H1 (cell line): ENCODE measurements at regions not wholly inside any gene's neighbourhood (a gene's known extent, or its start where the extent isn't known, plus 50 kb on each side); places are given as distances from the start of the nearest gene placed in this dataset.

Experiments used
- CTCF ChIA-PET: fragments of 300-600 bp; sonication (Branson Sonifier 250); formaldehyde crosslinking; loops from one replicate; lab custom pipeline; 2021; ENCODE audit not compliant: partially characterized antibody; lab: Charles Lee
- POLR2A ChIA-PET: fragments of 300-600 bp; sonication (Branson Sonifier 250); formaldehyde crosslinking; loops from one replicate; lab custom pipeline; 2021; ENCODE audit warnings: inconsistent platforms; ENCODE audit not compliant: partially characterized antibody; lab: Charles Lee
- DNase-seq, 2 experiments: peaks; one replicate each; pipeline versions ENCODE4 v3.0.0 to v3.0.0-alpha.2; 2010 to 2022; ENCODE audit warnings: low spot score in 2 of 2, low read depth in 1 of 2, mixed read lengths in 1 of 2
- FAIRE-seq: peaks from 2 replicates; lab custom pipeline; 2011; peaks lifted over from hg19 to GRCh38; lab: Jason Lieb, UNC
- H2AFZ ChIP-seq: 2 replicates; pipeline ENCODE4 v1.8.1; 2012; ENCODE audit warnings: low read length, inconsistent platforms
- H2AK5ac ChIP-seq: 2 replicates; pipeline ENCODE4 v1.6.1; 2013; ENCODE audit warnings: low read depth, low read length
- H2BK120ac ChIP-seq: replicated peaks from 2 replicates; pipeline ENCODE3; 2013; ENCODE audit warnings: low read depth, low read length, inconsistent platforms
- H2BK12ac ChIP-seq: 2 replicates; pipeline ENCODE4 v1.6.1; 2013; ENCODE audit warnings: low read depth, low read length
- H2BK15ac ChIP-seq: 2 replicates; pipeline ENCODE4 v1.6.1; 2013; ENCODE audit warnings: low read length
- H2BK20ac ChIP-seq: 2 replicates; pipeline ENCODE4 v1.6.1; 2013; ENCODE audit warnings: low read length
- H2BK5ac ChIP-seq: 2 replicates; pipeline ENCODE4 v1.6.1; 2013; ENCODE audit warnings: low read depth, low read length
- H3K14ac ChIP-seq: 2 replicates; pipeline ENCODE4 v1.6.1; 2013; ENCODE audit warnings: inconsistent platforms; ENCODE audit not compliant: insufficient read length
- H3K18ac ChIP-seq: 2 replicates; pipeline ENCODE4 v1.6.1; 2013; ENCODE audit warnings: low read length; ENCODE audit errors: extremely low read depth
- H3K23ac ChIP-seq: 2 replicates; pipeline ENCODE4 v1.6.1; 2013; ENCODE audit warnings: inconsistent platforms; ENCODE audit not compliant: insufficient read length
- H3K23me2 ChIP-seq: 2 replicates; pipeline ENCODE4 v1.6.1; 2013; ENCODE audit warnings: low read depth, low read length
- H3K27ac ChIP-seq: 2 replicates; pipeline ENCODE4 v1.6.1; 2011; ENCODE audit warnings: low read depth, low read length, inconsistent platforms
- H3K27me3 ChIP-seq, 4 experiments: replicated peaks in 1 of 4; 1 replicate in 1 of 4; 2 replicates in 3 of 4; pipeline versions ENCODE4 v1.6.1 to v1.8.1; 2011 to 2013; ENCODE audit warnings: low read length in 3 of 4, mild to moderate bottlenecking in 3 of 4, inconsistent platforms in 2 of 4, mixed read lengths in 2 of 4, moderate library complexity in 1 of 4; ENCODE audit not compliant: control insufficient read depth in 3 of 4, insufficient read depth in 3 of 4; ENCODE audit errors: extremely low read depth in 1 of 4
- H3K36me3 ChIP-seq, 4 experiments: 2 replicates each; pipeline versions ENCODE4 v1.6.1 to v1.8.1; 2011 to 2013; ENCODE audit warnings: mild to moderate bottlenecking in 4 of 4, low read length in 3 of 4, moderate library complexity in 2 of 4, control low read depth in 1 of 4, inconsistent platforms in 1 of 4; ENCODE audit not compliant: insufficient read depth in 4 of 4, control insufficient read depth in 2 of 4
- H3K4ac ChIP-seq: replicated peaks from 2 replicates; pipeline ENCODE3; 2013; ENCODE audit warnings: low read length, low read depth, mixed read lengths, inconsistent platforms; ENCODE audit not compliant: insufficient read length
- H3K4me1 ChIP-seq, 4 experiments: replicated peaks in 1 of 4; 1 replicate in 1 of 4; 2 replicates in 3 of 4; pipeline versions ENCODE4 v1.6.1 to v1.8.1; 2011 to 2013; ENCODE audit warnings: low read length in 3 of 4, inconsistent platforms in 2 of 4, mixed read lengths in 1 of 4; ENCODE audit not compliant: insufficient read depth in 4 of 4, control insufficient read depth in 3 of 4
- H3K4me2 ChIP-seq, 2 experiments: 2 replicates each; pipeline versions ENCODE4 v1.6.1 to v1.8.1; 2011 to 2013; ENCODE audit warnings: low read depth in 2 of 2, low read length in 2 of 2, control low read depth in 1 of 2, inconsistent platforms in 1 of 2, mild to moderate bottlenecking in 1 of 2; ENCODE audit not compliant: insufficient read depth in 1 of 2
- H3K4me3 ChIP-seq, 4 experiments: fragments of 200-600, 300-600 bp in 1 of 4; sonication (generic), shearing (Covaris generic), sonication (Bioruptor Twin) in 1 of 4; 2 replicates each; pipeline versions ENCODE4 v1.5.1 to v1.8.1; 2011 to 2016; ENCODE audit warnings: low read length in 4 of 4, low read depth in 3 of 4, control low read depth in 2 of 4, inconsistent platforms in 2 of 4, mild to moderate bottlenecking in 2 of 4, mixed read lengths in 1 of 4, moderate library complexity in 1 of 4; ENCODE audit not compliant: insufficient read depth in 2 of 4; ENCODE audit errors: extremely low read depth in 1 of 4
- H3K56ac ChIP-seq: replicated peaks from 2 replicates; pipeline ENCODE3; 2013; ENCODE audit warnings: low read depth, mild to moderate bottlenecking, mixed read lengths, low read length, inconsistent platforms; ENCODE audit not compliant: insufficient read length
- H3K79me1 ChIP-seq: 2 replicates; pipeline ENCODE4 v1.6.1; 2013; ENCODE audit warnings: low read depth, low read length, control low read depth
- H3K79me2 ChIP-seq, 2 experiments: 2 replicates each; pipeline versions ENCODE4 v1.6.1 to v1.8.1; 2012 to 2013; ENCODE audit warnings: low read length in 2 of 2, mild to moderate bottlenecking in 2 of 2, inconsistent platforms in 1 of 2; ENCODE audit not compliant: insufficient read depth in 2 of 2, control insufficient read depth in 1 of 2
- H3K9ac ChIP-seq, 4 experiments: replicated peaks in 1 of 4; 1 replicate in 1 of 4; 2 replicates in 3 of 4; pipeline versions ENCODE4 v1.6.1 to v1.8.1; 2011 to 2013; ENCODE audit warnings: low read depth in 3 of 4, low read length in 3 of 4, control low read depth in 2 of 4, mild to moderate bottlenecking in 2 of 4, moderate library complexity in 2 of 4, inconsistent platforms in 1 of 4; ENCODE audit errors: extremely low read depth in 1 of 4
- H3K9me3 ChIP-seq, 2 experiments: 2 replicates each; pipeline versions ENCODE4 v1.6.1 to v1.8.1; 2012 to 2013; ENCODE audit warnings: mild to moderate bottlenecking in 2 of 2, moderate library complexity in 2 of 2, control low read depth in 1 of 2, inconsistent platforms in 1 of 2, low read depth in 1 of 2, low read length in 1 of 2, mixed read lengths in 1 of 2; ENCODE audit not compliant: insufficient read depth in 2 of 2
- H4K20me1 ChIP-seq, 2 experiments: replicated peaks in 1 of 2; 2 replicates each; pipeline versions ENCODE3 to v1.8.1; 2011 to 2013; ENCODE audit warnings: inconsistent platforms in 2 of 2, low read length in 2 of 2, mild to moderate bottlenecking in 1 of 2; ENCODE audit not compliant: insufficient read depth in 2 of 2, control insufficient read depth in 1 of 2
- H4K5ac ChIP-seq: 2 replicates; pipeline ENCODE4 v1.6.1; 2013; ENCODE audit warnings: low read length, low read depth, mixed read lengths, inconsistent platforms; ENCODE audit not compliant: insufficient read length
- H4K8ac ChIP-seq: 2 replicates; pipeline ENCODE4 v1.8.0; 2013; ENCODE audit warnings: mild to moderate bottlenecking, moderate library complexity, low read length, inconsistent platforms; ENCODE audit not compliant: insufficient read depth; ENCODE audit errors: extremely low read depth
- H4K91ac ChIP-seq: replicated peaks from 2 replicates; pipeline ENCODE3; 2013; ENCODE audit warnings: low read length, mixed read lengths, inconsistent platforms; ENCODE audit not compliant: insufficient read length
- BACH1 ChIP-seq: IDR thresholded peaks from 2 replicates; pipeline ENCODE4 v1.6.1; 2012; ENCODE audit warnings: low read length, improper control_type of control experiment
- BRCA1 ChIP-seq: IDR thresholded peaks from 2 replicates; pipeline ENCODE4 v1.6.1; 2012; ENCODE audit warnings: low read depth, low read length, improper control_type of control experiment
- CBX8 ChIP-seq: fragments of 300-800, 300-1000 bp; sonication (generic); IDR thresholded peaks from 2 replicates; pipeline ENCODE4 v1.7.1; 2016; ENCODE audit warnings: low read depth, low read length, borderline replicate concordance
- FOSL1 ChIP-seq: IDR thresholded peaks from 2 replicates; pipeline ENCODE4 v1.6.1; 2011; ENCODE audit warnings: mild to moderate bottlenecking, low read depth, low read length, moderate library complexity; ENCODE audit not compliant: insufficient read depth
- KDM5A ChIP-seq: fragments of 200-600 bp; IDR thresholded peaks from 2 replicates; pipeline ENCODE4 v1.7.1; 2012; ENCODE audit warnings: mild to moderate bottlenecking, low read length, inconsistent platforms, mixed read lengths
- RFX5 ChIP-seq: IDR thresholded peaks from 2 replicates; pipeline ENCODE4 v1.6.1; 2011; ENCODE audit warnings: low read depth, low read length, improper control_type of control experiment, borderline replicate concordance
- SAP30 ChIP-seq: fragments of 300-600 bp; sonication (generic); IDR thresholded peaks from 2 replicates; pipeline ENCODE4 v1.7.1; 2012; ENCODE audit warnings: low read length, moderate library complexity, mild to moderate bottlenecking, inconsistent platforms; ENCODE audit not compliant: insufficient read depth, insufficient replicate concordance
- TAF1 ChIP-seq: IDR thresholded peaks from 2 replicates; pipeline ENCODE4 v1.6.1; 2011; ENCODE audit warnings: mild to moderate bottlenecking, low read depth, low read length

DNA sequence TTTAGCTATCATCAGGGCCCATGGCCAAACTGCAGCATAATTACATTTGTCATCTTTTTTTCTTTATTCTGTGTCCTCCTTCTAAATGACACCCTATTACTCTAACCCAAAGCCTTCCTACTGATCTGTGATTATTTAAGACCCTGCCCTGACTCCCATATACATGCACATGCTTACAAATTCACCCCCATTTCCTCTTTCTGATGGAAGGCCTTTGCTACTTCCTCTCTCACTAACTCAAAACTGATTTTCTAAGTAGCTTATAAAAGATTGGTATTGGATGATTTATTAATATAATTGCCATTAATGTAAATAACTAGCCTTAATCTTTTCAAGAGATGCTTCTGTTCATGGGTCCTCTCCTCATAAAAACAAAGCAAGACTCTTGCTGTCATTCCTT is 179.2 kb downstream of the EDEM1 start:
- H3K9ac ChIP-seq = no peak overlapping the region
- no peaks in the 10 kb centered on the region for H3K4me1 ChIP-seq
- H3K23ac ChIP-seq = no peak overlapping the region
- H2BK12ac ChIP-seq = no peak overlapping the region
- no peak for DNase-seq
- no peaks in the 10 kb centered on the region for H3K23me2 ChIP-seq
- no peaks in the 10 kb centered on the region for H3K27me3 ChIP-seq
- H4K8ac ChIP-seq = no peak overlapping the region
- H2BK15ac ChIP-seq = no peak overlapping the region
- TF ChIP-seq TAF1 (no peak), RFX5 (no peak), BACH1 (no peak), FOSL1 (no peak), KDM5A (no peak), SAP30 (no peak), CBX8 (no peak), BRCA1 (no peak)
- TF ChIP-seq, all 59 proteins: peak for 0
- H4K91ac ChIP-seq = no peak overlapping the region
- ChIA-PET CTCF (no interaction called here), POLR2A (no interaction called here)
- no peak overlapping the region for H2AFZ ChIP-seq
- no peak overlapping the region for H3K14ac ChIP-seq
- H2BK20ac ChIP-seq = no peak overlapping the region
- no peaks in the 10 kb centered on the region for H3K79me1 ChIP-seq
- H3K36me3 ChIP-seq = no peaks in the 10 kb centered on the region
- H3K4ac ChIP-seq = no peak overlapping the region
- no peak overlapping the region for H3K4me2 ChIP-seq
- H2BK120ac ChIP-seq = no peak overlapping the region
- H3K56ac ChIP-seq = no peak overlapping the region
- H4K20me1 ChIP-seq = no peaks in the 10 kb centered on the region
- H3K4me3 ChIP-seq = no peak overlapping the region
- no peak overlapping the region for H2BK5ac ChIP-seq
- H3K79me2 ChIP-seq = no peaks in the 10 kb centered on the region
- no peaks in the 10 kb centered on the region for H3K9me3 ChIP-seq
- no peak overlapping the region for H2AK5ac ChIP-seq
- FAIRE-seq = no peak
- no peak overlapping the region for H4K5ac ChIP-seq
- no peak overlapping the region for H3K18ac ChIP-seq
- H3K27ac ChIP-seq = no peak overlapping the region
